IMR-90 (cell line): ENCODE measurements at regions not wholly inside any gene's neighbourhood (a gene's known extent, or its start where the extent isn't known, plus 50 kb on each side); places are given as distances from the start of the nearest gene placed in this dataset.

Experiments used
- BHLHE40 ChIP-seq: fragments of 150-350 bp; IDR thresholded peaks from 2 replicates; pipeline ENCODE4 v1.6.1; 2016; ENCODE audit warnings: mild to moderate bottlenecking, low read depth, low read length
- CEBPB ChIP-seq: IDR thresholded peaks from 2 replicates; pipeline ENCODE4 v1.6.1; 2012; ENCODE audit warnings: low read depth, low read length, improper control_type of control experiment
- CHD1 ChIP-seq: IDR thresholded peaks from 2 replicates; pipeline ENCODE4 v1.6.1; 2012; ENCODE audit warnings: low read depth, low read length, improper control_type of control experiment
- FOS ChIP-seq: fragments of 150-350 bp; IDR thresholded peaks from 2 replicates; pipeline ENCODE4 v1.6.1; 2016; ENCODE audit warnings: low read depth, low read length
- MAZ ChIP-seq: IDR thresholded peaks from 2 replicates; pipeline ENCODE4 v1.6.1; 2012; ENCODE audit warnings: low read depth, mild to moderate bottlenecking, low read length, improper control_type of control experiment, moderate library complexity, borderline replicate concordance
- POLR2A ChIP-seq: IDR thresholded peaks from 2 replicates; pipeline ENCODE4 v1.6.1; 2012; ENCODE audit warnings: mild to moderate bottlenecking, low read depth, low read length
- RAD21 ChIP-seq: IDR thresholded peaks from 2 replicates; pipeline ENCODE4 v1.6.1; 2012; ENCODE audit warnings: low read length, improper control_type of control experiment
- RFX5 ChIP-seq: IDR thresholded peaks from 2 replicates; pipeline ENCODE4 v1.8.0; 2012; ENCODE audit warnings: low read depth, mild to moderate bottlenecking, low read length, moderate library complexity
- SMC3 ChIP-seq: fragments of 150-350 bp; IDR thresholded peaks from 2 replicates; pipeline ENCODE4 v1.6.1; 2016; ENCODE audit warnings: low read depth, mild to moderate bottlenecking, antibody characterized with exemption, low read length, moderate library complexity
- TF ChIP-seq, protein P1 (sequence below): conservative IDR thresholded peaks from 2 replicates; pipeline ENCODE4 v1.5.1; 2012; ENCODE audit warnings: mild to moderate bottlenecking, low read depth, low read length, improper control_type of control experiment
- TF ChIP-seq, protein P2 (sequence below): fragments of 150-350 bp; IDR thresholded peaks from 2 replicates; pipeline ENCODE4 v1.6.1; 2017; ENCODE audit warnings: mild to moderate bottlenecking, antibody characterized with exemption, low read length, low read depth
- TF ChIP-seq, protein P3 (sequence below): fragments of 150-350 bp; IDR thresholded peaks from 2 replicates; pipeline ENCODE4 v1.6.1; 2016; ENCODE audit warnings: low read depth, mild to moderate bottlenecking, low read length, moderate library complexity, borderline replicate concordance

DNA sequence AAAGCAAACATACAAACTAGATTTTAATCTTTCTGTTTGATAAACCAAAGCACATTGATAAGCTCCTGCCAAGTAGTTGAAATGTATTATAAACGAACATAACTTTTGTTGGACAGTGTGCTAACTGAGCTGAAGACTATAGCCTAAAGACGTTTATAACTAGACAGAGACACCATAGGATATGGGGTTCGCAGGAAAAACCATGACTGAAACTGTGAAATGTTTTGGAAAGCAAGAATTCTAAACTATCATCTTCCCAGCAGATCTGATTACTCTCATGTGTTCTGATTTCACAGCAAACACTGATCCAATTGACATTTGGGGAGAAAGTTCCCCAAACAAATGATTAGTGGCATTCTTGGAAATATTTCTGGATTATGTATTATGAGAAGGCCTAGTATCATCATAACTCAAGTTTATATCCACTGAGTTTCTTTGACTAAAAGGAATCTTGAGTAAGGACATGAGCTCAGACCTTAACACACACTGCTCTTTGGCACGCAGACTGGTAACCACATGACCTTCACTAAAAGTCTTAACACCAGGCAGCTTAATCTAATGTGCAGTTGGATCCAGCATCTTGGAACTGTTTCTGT is 375.2 kb downstream of the ZNF608 start:
- no peak for TF ChIP-seq CEBPB
- TF ChIP-seq, protein P1, sequence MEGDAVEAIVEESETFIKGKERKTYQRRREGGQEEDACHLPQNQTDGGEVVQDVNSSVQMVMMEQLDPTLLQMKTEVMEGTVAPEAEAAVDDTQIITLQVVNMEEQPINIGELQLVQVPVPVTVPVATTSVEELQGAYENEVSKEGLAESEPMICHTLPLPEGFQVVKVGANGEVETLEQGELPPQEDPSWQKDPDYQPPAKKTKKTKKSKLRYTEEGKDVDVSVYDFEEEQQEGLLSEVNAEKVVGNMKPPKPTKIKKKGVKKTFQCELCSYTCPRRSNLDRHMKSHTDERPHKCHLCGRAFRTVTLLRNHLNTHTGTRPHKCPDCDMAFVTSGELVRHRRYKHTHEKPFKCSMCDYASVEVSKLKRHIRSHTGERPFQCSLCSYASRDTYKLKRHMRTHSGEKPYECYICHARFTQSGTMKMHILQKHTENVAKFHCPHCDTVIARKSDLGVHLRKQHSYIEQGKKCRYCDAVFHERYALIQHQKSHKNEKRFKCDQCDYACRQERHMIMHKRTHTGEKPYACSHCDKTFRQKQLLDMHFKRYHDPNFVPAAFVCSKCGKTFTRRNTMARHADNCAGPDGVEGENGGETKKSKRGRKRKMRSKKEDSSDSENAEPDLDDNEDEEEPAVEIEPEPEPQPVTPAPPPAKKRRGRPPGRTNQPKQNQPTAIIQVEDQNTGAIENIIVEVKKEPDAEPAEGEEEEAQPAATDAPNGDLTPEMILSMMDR = no peak
- TF ChIP-seq RFX5 = no peak
- no peak for TF ChIP-seq MAZ
- TF ChIP-seq POLR2A = no peak
- no peak for TF ChIP-seq RAD21
- TF ChIP-seq, protein P2, sequence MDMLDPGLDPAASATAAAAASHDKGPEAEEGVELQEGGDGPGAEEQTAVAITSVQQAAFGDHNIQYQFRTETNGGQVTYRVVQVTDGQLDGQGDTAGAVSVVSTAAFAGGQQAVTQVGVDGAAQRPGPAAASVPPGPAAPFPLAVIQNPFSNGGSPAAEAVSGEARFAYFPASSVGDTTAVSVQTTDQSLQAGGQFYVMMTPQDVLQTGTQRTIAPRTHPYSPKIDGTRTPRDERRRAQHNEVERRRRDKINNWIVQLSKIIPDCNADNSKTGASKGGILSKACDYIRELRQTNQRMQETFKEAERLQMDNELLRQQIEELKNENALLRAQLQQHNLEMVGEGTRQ = no peak
- TF ChIP-seq, protein P3, sequence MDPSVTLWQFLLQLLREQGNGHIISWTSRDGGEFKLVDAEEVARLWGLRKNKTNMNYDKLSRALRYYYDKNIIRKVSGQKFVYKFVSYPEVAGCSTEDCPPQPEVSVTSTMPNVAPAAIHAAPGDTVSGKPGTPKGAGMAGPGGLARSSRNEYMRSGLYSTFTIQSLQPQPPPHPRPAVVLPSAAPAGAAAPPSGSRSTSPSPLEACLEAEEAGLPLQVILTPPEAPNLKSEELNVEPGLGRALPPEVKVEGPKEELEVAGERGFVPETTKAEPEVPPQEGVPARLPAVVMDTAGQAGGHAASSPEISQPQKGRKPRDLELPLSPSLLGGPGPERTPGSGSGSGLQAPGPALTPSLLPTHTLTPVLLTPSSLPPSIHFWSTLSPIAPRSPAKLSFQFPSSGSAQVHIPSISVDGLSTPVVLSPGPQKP = no peak
- TF ChIP-seq FOS = no peak
- TF ChIP-seq BHLHE40 = no peak
- no peak for TF ChIP-seq SMC3
- TF ChIP-seq CHD1 = no peak
